ENCODE measurements at regions not wholly inside any gene's neighbourhood (a gene's known extent, or its start where the extent isn't known, plus 50 kb on each side); places are given as distances from the start of the nearest gene placed in this dataset.
A peak's percentile ranks its signal among the peaks of the same experiment; 100 is the strongest.
"Not testable (repeated sequence)": the region's sequence is repeated elsewhere in the genome, so short reads cannot be mapped to it uniquely, and the experiment has no call there.

DNA sequence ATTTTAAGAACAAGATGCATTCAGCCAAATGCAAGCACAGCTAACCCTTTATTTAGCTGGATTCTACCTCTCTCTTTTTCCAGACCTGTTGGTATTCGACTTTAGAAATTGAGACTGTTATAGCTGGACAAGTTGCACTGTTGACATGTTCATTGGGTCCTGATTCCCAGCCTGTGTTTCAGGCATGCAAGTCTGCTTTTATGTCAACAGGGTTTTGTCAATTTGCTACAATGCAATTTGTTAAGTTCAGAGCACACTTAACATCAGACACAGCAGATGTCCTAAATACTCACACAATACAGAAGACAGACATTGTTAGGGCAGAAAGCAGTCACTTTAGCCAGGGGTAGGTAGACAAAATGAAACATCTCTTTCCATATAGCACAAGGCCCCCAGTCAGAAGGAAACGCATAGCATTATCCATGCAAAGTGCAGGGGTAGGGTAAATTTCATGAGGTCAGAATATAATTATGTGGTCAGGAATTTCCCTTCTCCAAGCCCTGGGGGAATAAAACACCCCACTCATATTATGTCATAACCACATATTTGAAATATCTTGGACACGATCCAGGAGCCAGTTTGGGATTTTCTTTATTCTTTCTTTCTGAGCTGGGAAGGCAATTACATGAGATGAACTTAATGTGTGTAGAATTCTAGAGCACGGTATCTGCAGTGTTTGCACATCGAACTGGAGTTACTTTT lies 504.1 kb downstream of the NTRK3 start:
- ATAC-seq: peak; percentile 49
- no peak for DNase-seq

- DNase-seq: no peak
- ATAC-seq: no peak
Measured at GRCh38 chr15:87748483-87748882, 508.1 kb downstream of the NTRK3 start.

GRCh38 chr15:87747087-87747486 lies 509.5 kb downstream of the NTRK3 start:
- DNase-seq: no peak
- no peak for ATAC-seq

DNA sequence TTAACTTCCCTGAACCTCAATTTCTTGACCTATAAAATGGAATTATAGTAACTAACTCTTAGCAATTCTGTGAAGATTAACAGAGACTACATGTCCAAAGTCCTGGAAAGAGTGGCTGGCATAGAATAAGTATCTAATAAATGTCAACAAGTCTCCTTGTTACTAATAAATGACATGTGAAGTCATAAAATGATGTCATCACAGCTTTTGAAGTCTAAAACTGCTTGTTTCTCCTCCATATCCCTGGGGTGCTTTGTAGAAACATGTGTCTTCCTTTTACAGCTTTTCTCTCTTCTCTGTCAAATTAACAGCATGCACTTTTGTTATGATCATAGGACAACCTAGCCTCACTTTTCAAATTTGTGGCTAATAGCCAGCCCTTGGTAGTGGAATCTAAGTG lies 510.2 kb downstream of the NTRK3 start:
- DNase-seq: no peak
- no peak for ATAC-seq

DNA sequence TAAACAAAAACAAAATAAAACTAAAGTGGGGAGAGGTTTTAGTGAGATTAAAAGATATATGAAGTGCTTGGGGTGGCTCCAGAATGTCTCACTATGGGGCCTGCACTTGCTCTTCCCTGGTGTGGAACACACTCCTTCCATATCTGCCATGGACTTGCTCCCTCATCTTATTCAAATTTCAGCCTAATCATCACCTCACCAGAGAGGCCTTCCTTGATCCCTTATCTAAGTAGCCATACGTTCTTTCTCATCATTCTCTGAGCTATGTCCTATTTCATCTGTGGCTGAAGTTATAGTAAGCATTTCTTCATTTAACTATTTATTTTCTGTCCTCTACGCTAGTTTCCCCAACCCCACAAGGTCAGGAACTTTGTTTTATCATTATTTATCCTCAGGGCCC lies 511.7 kb downstream of the NTRK3 start:
- no peak for ATAC-seq
- no peak for DNase-seq

GRCh38 chr15:87743562-87743961 lies 513.0 kb downstream of the NTRK3 start:
- ATAC-seq (no peak), DNase-seq (no peak)

- no peak for ATAC-seq
Measured at GRCh38 chr15:87741350-87741749, 515.2 kb downstream of the NTRK3 start.

DNA sequence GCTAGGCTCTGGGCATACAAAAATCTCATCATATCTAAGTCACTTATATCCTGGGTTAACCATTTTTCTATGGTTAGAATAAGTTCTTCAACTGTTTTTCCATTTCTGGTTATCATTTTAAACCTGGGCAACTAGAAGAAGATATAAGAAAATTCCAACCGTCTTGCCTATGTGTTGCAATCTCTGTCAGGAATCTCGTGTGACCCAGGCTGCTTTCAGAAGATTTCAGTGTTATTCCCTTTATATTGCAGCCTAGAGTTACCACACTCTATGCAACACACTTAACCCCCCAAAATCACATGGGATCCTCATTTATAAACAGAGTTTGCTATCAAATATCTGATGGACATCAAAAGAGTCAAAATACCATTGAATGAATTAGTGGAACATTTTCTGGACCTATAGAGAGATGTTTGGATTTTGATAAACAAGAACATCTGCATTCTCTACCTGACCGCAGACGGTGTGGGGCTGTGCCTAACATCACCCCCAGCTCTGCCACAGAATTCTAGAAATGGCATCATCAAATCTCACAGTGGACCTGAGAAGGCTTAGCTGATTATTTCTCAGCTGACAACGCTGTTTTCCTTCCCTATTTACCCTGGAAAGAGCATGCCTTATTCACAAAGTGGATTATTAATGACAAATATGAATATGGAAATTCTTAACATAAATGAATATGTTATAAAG lies 515.7 kb downstream of the NTRK3 start:
- ATAC-seq: no peak
- no peak for DNase-seq

More at GRCh38 chr15:87741350-87741749, 515.2 kb downstream of the NTRK3 start:
- no peak for DNase-seq

GRCh38 chr15:87739866-87740265 lies 516.7 kb downstream of the NTRK3 start:
- ATAC-seq: no peak
- no peak for DNase-seq

DNA sequence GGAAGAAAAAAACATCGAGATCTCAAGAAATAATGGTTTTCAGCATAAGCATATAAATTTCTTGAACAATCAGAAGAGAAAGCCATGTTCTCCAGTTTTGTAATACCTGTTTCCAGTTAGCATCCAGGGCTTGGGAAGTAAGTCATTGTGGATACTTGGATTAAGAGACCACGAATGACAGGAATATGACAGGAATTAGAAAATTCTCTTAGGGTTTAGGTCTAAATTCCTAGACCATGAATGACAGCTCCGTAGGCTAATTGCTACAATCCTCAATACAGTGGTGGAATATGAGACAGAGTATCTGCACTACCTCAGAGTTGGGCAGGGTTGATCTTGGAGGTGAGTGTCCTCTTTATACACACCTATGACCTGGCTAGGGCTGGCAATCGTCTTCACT lies 517.5 kb downstream of the NTRK3 start:
- no peak for DNase-seq
- no peak for ATAC-seq

GRCh38 chr15:87737460-87737859 lies 519.1 kb downstream of the NTRK3 start:
- DNase-seq, ATAC-seq: not testable (repeated sequence)

- ATAC-seq (no peak), DNase-seq (no peak)
Measured at GRCh38 chr15:87736891-87737389, 519.6 kb downstream of the NTRK3 start.

GRCh38 chr15:87736401-87736800 lies 520.1 kb downstream of the NTRK3 start:
- ATAC-seq (no peak), DNase-seq (no peak)

DNA sequence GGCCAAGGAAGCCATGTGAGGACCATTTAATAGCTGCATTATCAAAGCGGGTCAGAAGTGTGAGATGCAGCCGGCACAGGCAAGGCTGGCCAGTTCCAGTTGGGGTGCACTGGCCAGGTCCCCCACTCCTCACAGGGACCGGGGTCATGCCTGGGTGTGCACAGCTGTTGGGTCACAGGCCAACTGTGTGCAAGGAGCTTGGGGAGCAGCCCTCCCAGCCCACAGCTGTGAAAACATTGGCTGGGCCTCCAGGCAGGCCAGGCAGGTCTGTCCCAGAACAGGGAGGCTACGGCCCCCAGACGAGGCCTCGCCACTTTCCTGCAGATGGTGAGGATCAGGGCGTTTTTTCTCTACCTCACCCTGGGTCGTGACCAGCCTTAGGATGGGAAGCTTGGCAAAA lies 521.0 kb downstream of the NTRK3 start:
- DNase-seq: no peak
- ATAC-seq: no peak

DNA sequence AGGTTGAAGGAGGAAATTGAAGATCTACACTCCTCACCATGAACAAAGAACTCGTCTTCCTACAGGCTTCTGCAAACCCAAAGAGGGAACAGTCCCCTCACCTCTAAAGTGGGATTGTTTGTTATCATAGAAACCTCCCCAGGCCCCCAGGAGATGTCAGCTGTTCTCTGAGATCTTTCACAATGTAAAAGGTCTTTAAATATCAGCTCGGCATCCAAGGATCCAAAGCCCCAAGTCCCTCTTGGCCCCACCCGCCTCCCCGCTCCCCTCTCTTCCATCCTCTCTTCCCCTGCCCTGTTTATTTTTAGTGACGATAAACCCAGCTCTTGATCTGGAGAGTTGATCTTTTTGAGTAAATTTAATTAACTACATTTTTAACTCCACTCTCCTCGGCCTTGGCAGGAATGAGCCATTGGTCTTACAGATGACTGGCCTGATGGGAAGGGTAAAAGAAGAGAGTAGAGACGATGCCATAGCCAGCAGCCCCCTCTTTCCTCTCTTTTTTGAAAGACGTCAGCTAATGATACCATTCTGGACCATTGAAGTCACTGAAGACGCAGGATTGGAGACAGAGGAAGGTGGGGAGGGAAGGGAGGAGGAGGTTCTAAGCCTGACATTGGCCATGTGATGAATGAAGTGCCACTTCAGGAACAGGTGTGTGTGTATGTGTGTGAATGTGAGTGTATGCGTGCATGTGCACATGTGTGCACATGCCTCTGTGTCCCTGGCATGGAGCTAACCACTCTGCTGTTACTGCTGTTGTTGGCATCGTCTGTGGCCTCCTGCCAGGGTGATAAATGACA lies 521.8 kb downstream of the NTRK3 start:
- no peak for DNase-seq
- no peak for ATAC-seq

- no peak for DNase-seq
- no peak for ATAC-seq
Measured at GRCh38 chr15:87733977-87734376, 522.6 kb downstream of the NTRK3 start.

DNA sequence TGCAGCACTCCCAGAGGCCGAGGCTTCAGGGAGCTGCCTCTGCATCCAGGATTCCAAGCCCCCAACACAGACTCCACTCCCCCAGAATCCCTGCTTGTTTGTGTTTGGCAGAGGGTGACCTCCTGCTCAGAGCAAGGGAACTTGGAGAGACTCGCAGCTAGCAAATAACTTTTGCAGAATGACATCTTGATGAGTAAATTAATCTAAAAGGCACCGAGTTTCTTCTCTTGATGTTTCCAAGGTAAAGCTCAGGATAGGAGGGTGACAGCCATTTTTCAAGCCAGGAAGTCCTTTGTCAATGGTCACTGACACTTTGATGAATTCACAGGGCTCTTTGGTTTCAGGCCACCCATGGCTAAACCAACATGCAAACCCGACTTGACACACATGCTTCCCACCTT lies 523.0 kb downstream of the NTRK3 start:
- ATAC-seq (no peak), DNase-seq (no peak)

GRCh38 chr15:87732976-87733375 lies 523.6 kb downstream of the NTRK3 start:
- ATAC-seq: no peak
- DNase-seq: no peak

DNA sequence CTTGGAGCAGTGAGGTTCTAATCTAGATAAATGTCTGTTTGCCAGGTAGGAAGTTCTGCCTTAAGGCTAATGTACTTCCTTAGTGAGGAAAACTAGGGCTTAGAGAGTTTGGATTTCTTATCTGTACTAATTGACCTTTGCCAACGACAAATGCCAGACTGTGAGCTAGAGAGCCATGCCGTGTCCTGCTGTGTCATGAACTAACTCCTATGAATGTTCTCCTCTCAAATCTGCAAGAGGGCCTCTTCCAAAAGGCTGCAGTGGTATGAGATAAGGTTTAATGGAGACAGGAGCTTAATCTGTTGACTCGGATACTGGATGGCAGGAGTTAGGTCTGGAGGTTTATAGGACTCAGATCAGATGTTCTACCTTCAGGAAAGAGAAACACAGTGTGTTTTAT lies 524.9 kb downstream of the NTRK3 start:
- DNase-seq (no peak), ATAC-seq (no peak)

DNA sequence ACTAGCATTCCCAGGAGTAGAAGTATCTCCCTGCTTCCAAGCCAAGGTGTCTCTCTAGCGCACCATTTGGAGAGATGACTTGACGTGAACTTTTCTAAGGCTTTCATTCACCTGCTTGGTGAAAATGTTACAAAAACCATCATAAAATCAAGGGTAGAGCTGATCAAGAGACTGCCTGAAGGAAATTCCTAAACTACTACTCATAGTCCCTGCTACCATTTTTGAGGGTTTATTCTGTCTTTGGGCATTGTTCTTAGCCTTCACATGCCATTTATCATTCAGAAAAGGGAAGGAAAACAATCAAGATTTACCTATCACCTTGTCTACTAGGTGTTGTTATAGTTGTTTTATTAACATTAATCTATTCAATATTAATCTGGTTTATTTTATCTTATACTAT lies 525.8 kb downstream of the NTRK3 start:
- DNase-seq (no peak), ATAC-seq (no peak)

GRCh38 chr15:87728998-87729397 lies 527.5 kb downstream of the NTRK3 start:
- ATAC-seq: no peak
- no peak for DNase-seq

DNA sequence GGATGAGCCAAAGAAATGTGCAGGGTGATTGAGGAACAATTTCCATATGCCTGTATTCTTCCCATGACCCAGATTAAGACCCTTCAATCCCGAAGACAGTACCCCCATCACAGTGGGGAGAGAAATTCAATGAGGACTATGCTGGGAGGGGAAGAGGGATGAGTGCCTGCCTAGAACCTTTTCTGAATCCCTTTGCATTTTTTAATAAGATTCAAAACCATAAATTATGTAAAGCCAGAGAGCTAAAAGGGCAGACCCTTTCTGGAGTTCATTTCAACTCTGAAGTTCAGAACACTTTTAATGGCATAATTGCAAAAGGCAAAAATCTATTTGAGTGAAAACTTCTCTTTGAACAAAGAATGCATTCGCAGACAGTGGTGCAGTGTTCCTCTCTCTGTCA lies 529.5 kb downstream of the NTRK3 start:
- no peak for DNase-seq
- ATAC-seq: no peak

GRCh38 chr15:87724330-87724729 lies 532.2 kb downstream of the NTRK3 start:
- ATAC-seq: no peak
- DNase-seq: no peak

Measured in stimulated activated naive CD8-positive, alpha-beta T cell treated with anti-CD3 and anti-CD28 coated beads, Interleukin-15, Interleukin-2, amounts not matched to agents 100 U/mL and 50 U/mL, for 24 hours (primary cell).